NAMALWA (cell line): ENCODE measurements at regions not wholly inside any gene's neighbourhood (a gene's known extent, or its start where the extent isn't known, plus 50 kb on each side); places are given as distances from the start of the nearest gene placed in this dataset.
A peak's percentile ranks its signal among the peaks of the same experiment; 100 is the strongest.
"Not testable (repeated sequence)": the region's sequence is repeated elsewhere in the genome, so short reads cannot be mapped to it uniquely, and the experiment has no call there.

Experiments
- DNase-seq: peaks from one replicate; pipeline ENCODE4 v3.0.0-alpha.2; 2015; ENCODE audit warnings: low spot score

DNA sequence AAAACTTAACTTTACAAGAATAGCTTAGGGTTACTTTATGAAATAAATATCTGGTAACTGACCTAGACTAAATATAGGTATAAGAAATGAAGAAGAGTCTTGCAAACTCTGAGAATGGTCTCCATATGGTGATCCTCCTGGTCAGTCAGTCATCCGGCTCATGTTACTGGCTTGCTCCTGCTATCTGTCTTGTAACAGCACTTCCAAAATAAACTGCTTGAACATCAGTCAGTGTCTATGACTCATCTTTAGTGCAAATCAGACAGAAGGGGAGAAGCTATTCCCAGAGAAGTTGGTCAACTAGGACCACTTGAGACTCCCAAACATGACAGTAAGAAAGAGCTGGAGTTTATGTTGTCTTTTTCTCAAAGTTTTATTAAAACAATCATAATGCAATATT lies 1550.9 kb downstream of the PCDH9 start:
- no peak for DNase-seq

DNA sequence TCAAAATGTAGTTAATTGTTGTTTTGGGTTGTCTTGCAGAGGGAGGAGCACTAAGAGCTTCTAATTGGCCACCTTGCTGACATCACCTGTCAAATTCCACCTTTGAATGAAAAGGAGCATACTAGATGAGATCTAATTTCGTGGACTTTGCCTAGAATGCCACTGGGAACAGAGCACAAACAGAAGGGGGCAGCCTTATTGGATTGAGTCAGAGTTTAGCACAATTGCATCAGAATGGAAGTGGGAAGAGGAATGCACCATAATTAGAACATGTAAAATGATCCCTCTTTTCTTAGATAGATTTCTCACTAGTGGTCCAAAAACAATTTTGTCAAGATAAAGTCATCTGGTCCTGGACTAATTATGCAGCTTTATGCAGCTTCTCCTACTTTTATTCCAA lies 1552.2 kb downstream of the PCDH9 start:
- no peak for DNase-seq

DNA sequence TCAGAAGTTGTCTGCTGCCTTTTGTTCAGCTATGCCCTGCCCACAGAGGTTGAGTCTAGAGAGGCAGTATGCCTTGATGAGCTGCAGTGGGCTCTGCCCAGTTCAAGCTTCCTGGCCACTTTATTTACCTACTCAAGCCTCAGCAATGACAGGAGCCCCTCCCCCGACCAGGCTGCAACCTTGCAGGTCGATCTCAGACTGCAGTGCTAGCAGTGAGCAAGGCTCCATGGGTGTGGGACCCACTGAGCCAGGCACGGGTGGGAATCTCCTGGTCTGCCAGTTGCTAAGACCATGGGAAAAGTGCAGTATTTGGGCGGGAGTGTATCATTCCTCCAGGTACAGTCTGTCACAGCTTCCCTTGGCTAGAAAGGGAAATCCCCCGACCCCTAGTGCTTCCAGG lies 1554.8 kb downstream of the PCDH9 start:
- not testable (repeated sequence) for DNase-seq

DNA sequence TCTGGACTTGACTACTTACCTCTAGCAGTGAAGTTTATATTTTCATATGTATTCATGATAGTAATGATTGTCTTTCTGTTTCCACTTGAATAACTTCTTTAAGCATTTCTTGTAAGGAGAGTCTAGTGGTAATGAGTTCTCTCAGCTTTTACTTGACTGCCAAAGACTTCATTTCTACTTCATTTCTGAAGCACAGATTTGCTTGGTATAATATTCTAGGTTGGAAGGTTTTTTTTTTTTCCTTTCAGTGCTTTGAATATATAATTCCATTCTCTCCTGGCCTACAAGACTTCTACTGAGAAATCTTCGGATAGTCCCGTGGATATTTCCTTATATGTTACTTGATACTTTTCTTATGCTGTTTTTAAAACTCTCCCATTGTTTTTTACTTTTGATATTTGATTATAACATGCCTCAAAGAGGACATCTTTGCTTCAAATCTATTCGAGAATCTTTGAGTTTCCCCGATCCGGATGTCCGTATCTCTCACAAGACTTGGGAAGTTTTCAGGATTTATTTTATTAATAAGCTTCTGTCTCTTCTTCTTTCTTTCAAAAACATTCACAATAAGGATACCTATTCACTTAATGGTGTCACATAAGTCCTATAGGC lies 1560.0 kb downstream of the PCDH9 start:
- no peak for DNase-seq

DNA sequence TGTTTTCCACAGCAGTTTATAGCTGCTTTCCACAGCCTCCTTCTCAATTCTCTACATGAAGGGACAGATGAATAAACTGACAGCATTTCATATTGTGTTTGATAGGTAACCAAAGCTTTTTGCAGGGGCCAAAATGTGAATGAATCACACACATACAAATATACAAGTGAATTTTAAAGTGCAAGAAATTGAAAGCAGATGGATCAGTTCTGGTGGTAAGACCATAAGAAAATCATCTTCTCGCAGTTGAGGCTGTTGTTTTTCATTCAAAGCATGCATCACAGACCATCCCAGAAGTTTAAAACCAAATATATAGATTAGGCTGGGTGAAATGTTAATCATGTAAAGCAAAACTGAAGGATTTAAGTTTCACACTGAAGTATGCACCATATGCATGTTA lies 1569.4 kb downstream of the PCDH9 start:
- DNase-seq: no peak

DNA sequence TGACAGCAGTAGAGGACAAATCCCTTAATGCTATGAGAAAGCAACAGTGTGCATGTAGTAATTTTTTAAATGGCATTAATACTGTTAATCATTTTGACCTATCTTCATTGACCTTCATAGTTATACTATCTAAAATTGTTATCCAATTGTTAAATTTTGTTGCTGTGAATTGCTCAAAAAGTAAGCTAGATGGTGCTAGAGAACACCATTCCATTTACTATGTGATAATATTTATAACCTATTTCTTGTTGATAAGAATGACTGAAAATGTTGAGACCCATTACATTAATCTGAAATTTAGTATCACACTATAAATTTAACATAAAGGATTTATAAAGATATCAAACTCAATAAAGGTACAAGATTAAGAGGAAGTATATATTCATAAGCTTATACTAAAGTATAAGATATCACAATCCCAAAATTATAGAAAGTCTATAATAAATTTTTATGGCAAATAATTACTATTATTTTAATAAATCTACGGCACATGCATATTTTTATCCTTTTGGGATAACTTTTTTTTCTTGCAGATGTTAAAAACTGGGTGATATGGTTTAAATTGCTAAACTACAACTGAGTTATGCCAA lies 1573.3 kb downstream of the PCDH9 start:
- peak; percentile 46 for DNase-seq

DNA sequence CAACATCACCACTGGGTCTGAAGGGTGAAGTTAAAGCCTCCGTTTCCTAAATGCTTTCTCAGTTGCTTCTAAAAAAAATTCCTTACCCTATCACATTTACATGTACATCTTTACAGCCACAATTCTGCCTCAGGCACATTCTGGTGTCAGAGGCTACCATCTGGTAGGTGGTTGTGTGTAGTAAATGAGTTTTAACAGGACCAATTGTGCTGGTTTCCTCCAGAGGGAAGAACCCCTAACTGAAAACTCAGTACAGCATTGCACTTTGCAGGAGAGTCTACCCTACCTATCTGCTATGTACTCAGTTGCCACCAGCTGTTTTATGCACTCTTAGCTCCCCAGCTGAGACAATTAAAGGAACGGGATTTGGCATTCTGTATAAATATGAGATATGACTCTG lies 1576.5 kb downstream of the PCDH9 start:
- no peak for DNase-seq

DNA sequence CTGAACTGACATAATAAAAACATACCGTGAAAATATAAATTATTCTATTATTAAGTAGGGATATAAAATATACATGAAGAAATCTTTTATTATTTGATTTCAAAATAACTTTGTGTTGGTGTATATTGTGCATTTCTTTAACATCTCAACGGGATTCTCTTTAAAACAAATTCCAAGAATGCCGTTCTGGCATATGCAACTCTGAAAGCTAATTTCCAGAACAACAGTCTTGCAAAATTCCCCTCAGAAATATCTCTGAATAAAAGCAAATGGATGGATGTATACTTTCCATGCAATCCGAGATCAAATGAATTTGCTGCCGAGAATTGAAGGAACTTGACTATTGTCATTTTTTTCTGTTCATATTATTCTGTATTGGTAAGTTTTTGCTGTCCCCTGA lies 1579.8 kb downstream of the PCDH9 start:
- no peak for DNase-seq

DNA sequence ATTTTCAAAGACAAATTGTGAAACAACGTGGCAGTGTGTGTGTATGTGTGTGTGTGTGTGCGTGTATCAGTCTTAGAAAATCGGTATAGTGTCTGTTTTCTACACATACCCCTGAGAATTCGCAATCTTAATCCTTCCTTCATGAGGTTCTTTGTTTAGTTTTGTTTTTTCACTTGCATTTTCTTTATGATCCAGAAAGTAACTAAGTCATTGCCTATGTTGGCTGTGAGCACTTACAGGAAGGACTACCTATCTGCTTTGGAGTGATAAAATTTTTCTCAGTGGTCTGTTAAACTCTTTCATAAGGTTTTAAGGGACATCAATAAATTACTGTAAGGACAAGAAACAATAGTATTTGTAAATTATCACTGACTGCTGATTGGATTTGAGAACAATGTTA lies 1587.1 kb downstream of the PCDH9 start:
- no peak for DNase-seq

DNA sequence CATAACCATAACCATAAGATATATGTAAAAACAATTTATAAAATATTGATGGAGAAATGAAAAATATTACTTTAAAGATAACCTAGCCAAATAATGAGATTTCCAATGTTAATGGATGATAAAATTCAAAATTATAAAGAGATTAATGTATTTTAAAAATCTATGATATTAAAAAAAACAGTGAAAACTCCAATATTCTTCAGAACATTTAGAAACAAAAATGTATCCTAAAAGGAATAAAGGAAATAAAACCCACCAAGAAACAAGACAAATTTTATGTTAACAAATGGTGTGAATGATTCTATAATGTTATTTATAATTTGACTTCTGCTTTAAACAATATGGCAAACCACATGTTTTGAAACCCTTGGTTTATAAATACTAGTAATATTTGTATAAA lies 1587.8 kb downstream of the PCDH9 start:
- DNase-seq: no peak

DNA sequence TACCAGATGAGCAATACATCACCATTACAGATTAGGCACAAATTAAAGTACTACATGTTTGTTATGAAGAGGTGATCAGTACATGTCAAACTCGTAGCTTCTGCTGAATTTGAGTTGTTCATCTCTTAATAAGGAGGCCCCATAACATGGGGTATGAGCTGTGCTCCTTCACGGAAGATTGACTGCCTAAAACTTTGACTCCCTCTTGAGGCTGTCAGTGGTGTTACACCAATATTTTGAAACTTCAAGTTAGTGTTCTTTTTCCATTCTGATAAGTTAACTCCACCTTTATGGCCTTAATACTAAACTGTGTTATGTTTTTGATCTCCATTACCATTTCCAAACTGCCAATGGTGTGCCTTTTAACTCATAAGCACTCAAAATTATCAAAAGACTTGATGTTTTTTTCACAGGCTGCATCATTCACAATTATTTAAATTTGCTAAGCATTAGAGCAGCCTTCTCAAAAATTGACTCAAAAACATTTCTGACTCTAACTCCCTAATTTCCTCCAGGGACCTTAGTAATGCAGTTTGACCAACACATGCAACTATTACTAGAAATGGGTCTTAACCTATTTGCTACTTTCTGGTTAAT lies 1591.5 kb downstream of the PCDH9 start:
- peak; percentile 73 for DNase-seq

DNA sequence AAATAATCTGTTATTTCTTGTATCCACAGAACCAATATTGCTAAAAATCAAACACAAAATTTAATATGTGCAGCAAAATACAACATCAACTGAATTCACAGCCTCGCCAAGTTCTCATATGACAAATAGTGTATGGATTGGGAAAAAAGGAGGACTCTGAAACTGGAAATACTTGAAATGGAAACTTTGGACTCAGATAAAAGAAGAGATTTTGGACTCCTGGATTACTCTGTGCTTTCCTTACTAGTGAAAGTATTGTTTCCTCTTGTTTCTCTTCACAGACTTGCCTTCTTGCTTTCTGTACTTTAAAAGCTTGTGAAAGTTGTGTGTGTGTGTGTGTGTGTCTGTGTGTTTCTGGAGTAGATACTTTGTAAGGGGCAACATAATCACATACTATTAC lies 1596.3 kb downstream of the PCDH9 start:
- no peak for DNase-seq

DNA sequence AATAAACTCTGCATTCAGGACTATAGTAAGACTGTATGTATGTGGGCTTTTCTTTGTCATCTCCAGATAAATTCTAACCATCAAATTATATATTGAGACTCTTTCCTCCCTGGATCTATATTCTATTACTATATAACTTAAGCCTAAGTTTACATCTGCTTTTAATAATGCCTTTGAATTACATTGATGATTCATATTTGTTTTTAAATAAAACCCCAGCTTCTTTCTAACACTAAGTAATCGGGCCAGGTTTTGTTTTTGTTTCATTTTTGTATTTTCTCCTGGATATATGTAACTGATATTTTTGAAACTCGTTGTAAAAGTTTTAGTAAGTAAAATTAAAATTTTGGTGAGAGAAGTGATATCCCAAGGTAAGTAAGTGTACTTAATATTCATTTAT lies 1599.1 kb downstream of the PCDH9 start:
- DNase-seq: no peak

DNA sequence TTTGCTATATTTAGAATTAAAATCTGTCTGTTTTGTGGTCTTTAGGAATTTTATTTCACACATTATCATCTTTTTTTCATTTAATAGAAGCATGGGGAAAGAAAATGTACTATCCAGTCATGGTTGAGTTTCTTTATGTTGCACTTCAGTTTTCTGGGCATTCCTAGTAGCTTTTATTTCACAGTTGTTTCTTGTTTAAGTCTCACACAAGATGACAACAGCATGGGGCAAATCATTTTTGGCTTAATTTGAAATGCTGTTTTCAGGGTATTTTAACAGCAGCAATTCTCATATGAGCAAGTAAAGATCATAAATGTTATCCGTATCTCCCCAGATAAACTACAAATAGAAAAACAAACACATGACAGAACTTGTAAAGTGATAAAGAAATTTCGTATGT lies 1600.2 kb downstream of the PCDH9 start:
- DNase-seq: no peak

DNA sequence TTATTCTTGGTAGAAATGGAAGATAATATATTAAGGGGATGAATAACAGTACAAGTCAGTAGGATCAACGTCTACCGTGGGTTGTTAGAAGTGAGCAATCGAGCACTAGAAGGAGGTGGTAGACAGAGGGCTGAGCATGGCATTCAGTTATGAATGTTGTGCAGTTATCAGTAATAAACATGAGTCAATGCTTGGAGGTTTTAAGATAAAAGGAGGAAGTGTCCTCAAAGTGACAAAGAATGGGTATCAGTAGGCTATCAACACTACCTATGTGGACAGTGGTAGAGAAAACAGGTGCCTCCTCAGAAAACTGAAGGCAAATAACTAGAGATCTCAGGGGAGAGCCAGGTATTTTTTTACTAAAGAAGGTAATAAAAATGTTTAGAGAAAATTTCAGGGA lies 1607.0 kb downstream of the PCDH9 start:
- DNase-seq: no peak

DNA sequence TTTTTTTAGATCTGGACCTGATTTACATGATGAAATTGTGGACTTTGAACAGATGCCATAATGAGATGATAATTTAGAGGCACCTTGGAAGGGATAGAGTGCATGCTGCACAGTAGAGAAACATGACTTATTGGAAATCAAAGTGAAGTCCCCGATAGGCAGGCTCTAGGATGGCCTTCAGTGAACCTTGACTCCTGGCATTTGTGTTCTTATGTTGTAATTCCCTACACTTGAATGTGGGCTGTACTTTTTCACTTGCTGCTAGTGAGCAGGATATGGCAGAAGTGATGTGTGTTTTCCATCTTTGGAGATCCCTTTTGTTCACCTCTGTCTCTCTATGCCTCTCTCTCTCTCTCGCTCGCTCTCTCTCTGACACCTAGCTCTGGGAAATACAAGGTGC lies 1614.6 kb downstream of the PCDH9 start:
- no peak for DNase-seq

DNA sequence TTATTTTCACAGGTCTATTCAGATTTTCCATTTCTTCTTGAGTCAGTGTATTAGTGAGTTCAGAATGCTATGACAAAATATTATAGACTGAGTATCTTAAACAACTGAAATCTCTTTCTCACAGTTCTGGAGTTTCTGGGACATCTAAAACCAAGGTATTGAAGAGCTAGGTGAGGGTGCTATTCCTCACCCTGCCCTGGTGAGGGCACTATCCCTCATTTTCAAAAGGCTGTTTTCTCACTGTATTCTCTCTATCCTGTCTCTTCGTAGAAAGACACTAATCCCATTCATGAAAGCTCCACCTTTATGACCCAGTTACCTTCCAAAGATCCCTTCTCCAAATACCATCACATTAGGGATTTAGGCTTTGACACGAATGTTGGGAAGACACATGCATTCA lies 1617.1 kb downstream of the PCDH9 start:
- DNase-seq: peak; percentile 49

DNA sequence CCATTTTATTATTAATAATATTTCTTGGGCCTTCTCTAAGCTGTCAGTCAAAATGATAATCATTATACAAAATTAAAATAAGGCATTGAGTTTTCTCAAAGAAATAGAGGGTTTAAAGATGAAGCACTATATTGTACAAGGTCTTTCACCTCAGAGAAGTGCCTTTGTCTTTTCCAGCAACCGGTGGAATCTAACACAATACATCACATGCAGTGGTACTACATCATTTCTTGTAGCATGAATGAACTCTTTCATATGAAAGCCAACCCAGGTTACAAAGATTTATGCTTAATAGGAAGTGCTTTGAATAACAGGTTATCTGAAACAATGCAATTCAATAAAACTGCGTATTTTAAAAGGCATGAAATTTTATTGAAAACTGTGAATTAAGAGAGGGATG lies 1620.8 kb downstream of the PCDH9 start:
- no peak for DNase-seq

DNA sequence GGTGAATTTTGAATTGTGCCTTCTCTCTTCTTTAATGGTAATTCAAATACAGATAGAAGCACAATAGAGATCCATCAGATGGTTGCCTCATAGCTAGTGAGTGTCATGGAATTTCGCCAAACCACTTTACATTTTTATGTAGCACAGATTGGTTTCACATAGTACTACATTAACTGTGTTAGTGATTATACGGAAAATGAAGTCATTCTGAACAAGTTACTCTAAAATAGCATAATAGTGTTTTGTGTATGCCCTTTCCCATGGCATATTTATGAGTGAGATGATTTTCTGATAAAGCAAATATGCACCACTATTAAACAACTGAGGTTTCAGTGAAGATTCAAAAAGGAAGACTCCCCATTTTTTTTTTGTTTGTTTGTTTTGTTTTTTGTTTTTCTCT lies 1623.5 kb downstream of the PCDH9 start:
- no peak for DNase-seq

DNA sequence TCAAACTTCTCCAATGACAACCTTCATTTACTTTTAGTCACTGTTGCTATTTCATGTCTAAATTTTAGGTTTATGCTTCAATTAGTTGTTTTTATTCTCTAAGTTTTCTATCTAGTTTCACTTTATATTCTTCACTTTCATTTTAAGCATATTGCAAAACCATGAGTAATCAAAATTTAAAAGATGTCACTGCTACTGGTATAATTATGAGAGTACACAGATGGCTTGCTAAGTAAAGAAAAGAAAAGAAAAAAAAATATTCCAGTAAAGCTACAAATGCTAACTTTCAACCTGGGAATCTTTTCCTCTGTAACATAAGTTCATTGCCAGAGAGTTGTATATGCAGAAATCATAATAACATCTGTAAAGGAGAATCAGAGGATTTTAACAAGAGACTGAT lies 1624.7 kb downstream of the PCDH9 start:
- DNase-seq: no peak

DNA sequence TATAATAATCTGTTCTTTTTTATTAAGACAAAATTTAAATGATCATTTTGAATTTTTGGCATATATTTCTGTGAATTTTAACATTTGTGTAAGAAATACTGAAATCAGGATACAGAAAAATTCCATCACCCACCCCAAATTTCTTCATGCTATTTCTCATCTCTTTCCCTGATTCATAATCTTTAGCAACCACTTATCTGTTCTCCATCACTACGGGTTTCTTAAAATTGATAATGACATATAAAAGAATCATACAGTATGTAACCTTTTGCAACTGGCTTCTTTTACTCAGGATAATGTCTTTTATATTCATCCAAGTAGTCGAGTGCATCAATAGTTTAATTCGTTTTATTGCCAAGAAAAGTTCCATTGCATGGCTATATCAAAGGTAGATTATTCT lies 1627.0 kb downstream of the PCDH9 start:
- no peak for DNase-seq

DNA sequence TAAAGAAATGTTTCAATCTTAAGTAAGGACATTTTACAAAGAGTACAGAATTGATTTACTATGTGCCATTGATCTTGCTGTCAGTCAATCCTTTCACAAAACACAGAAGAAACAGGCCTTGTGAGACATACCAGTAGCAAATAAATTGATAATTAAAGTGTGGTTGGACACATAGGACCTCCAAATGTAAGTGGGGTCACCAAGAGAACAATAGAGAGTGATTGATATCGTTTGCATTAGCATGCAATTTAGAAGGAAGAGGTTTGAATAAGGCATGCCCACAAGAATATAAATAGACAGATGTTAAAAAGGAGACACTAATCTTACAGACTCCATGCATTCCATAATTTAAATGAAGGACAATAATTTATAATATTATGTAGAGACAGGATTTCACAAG lies 1628.3 kb downstream of the PCDH9 start:
- no peak for DNase-seq

DNA sequence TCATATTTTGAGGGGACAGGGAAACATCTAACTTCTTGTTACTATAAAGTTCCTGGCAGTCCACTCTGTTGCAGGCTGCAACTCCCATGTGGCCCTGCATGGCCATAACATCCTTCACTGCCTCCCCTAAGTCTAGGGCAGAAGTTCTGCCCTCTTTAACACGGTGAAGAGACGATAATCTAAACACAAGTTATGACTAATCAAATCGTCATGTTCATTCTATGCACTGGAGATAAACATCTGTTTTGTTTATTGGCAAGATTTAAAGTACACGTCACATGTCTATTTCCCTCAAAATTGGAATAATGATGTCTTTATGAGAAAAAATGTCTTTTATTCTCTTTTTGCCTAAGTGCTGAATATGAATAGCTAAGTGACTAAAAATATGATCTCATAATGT lies 1629.4 kb downstream of the PCDH9 start:
- DNase-seq: no peak
